Gastroesophageal sphincter (tissue), 4 donors: ENCODE measurements at regions not wholly inside any gene's neighbourhood (a gene's known extent, or its start where the extent isn't known, plus 50 kb on each side); places are given as distances from the start of the nearest gene placed in this dataset.

ENCODE experiments used
- ATAC-seq: fragments of 150-250 bp; one replicate; pipeline ENCODE4 v1.9.1; 2016; ENCODE audit warnings: mild to moderate bottlenecking, moderate library complexity
- H3K27ac ChIP-seq, 4 donors: fragments of 200-600 bp; sonication (generic) in 3 of 4; 1 replicate in 3 of 4; 2 replicates in 1 of 4; pipeline ENCODE4 v1.5.1; 2016 to 2019
- H3K27me3 ChIP-seq: fragments of 200-600 bp; sonication (generic); one replicate; pipeline ENCODE4 v1.5.1; 2019
- H3K36me3 ChIP-seq, 2 donors: fragments of 200-600 bp; sonication (generic); one replicate each; pipeline ENCODE4 v1.5.1; 2019; ENCODE audit warnings: control low read depth in 1 of 2
- H3K4me1 ChIP-seq, 3 donors: fragments of 200-600 bp; sonication (generic); 1 replicate in 2 of 3; 2 replicates in 1 of 3; pipeline ENCODE4 v1.5.1; 2016 to 2019; ENCODE audit warnings: control low read depth in 2 of 3
- H3K4me3 ChIP-seq, 2 donors: fragments of 200-600 bp; sonication (generic); one replicate each; pipeline ENCODE4 v1.5.1; 2019; ENCODE audit warnings: mild to moderate bottlenecking in 1 of 2, moderate library complexity in 1 of 2
- H3K9me3 ChIP-seq, 3 donors: fragments of 200-600 bp; sonication (generic); one replicate each; pipeline ENCODE4 v1.5.1; 2017 to 2019; ENCODE audit warnings: control low read depth in 2 of 3
- EP300 ChIP-seq: sonication (generic); formaldehyde crosslinking; IDR thresholded peaks from one replicate; pipeline ENCODE4 v1.6.1; 2017; ENCODE audit warnings: antibody characterized with exemption, mild to moderate bottlenecking
- POLR2A ChIP-seq, 2 donors: fragments of 450-650 bp; IDR thresholded peaks; one replicate each; pipeline ENCODE4 v1.6.1; 2017; ENCODE audit warnings: antibody characterized with exemption in 2 of 2, mild to moderate bottlenecking in 2 of 2, moderate library complexity in 1 of 2
- POLR2AphosphoS5 ChIP-seq: sonication (generic); formaldehyde crosslinking; IDR thresholded peaks from one replicate; pipeline ENCODE4 v1.6.1; 2017; ENCODE audit warnings: antibody characterized with exemption
- WGBS, 2 donors: methylation state at CpG; one replicate each; pipeline ENCODE4 v1.1.5; 2018; ENCODE audit warnings: low coverage in 1 of 2; 5-methylcytosine and 5-hydroxymethylcytosine counted together
- TF ChIP-seq, protein P1 (sequence below), 4 experiments: fragments of 200-600 bp in 2 of 4; fragments of 450-650 bp in 2 of 4; sonication (generic) in 1 of 4; IDR thresholded peaks; one replicate each; pipeline ENCODE4 v1.5.1; 2017 to 2019; ENCODE audit warnings: antibody characterized with exemption in 4 of 4, mild to moderate bottlenecking in 2 of 4, moderate library complexity in 2 of 4

DNA sequence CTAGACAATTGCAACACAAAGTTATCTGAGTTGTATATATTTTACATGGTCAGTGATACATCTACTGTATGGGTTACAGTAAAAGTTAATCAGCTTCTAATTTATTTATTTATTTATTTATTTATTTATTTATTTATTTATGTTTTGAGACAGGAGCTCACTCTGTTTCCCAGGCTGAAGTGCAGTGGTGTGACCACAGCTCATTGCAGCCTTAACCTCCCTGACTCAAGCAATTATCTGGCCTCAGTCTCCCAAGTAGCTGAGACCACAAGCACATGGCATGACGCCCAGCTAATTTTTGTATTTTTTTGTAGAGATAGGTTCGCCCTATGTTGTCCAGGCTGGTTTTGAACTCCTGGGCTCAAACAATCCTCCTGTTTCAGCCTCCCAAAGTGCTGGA, 241.6 kb downstream of the PTPRC start:
- Histone ChIP-seq H3K9me3 (no peaks in the 10 kb centered on the region), H3K36me3 (no peaks in the 10 kb centered on the region), H3K27me3 (no peaks in the 10 kb centered on the region), H3K4me1 (no peaks in the 10 kb centered on the region), H3K27ac (no peak overlapping the region), H3K4me3 (no peak overlapping the region)
- TF ChIP-seq EP300 (no peak), POLR2A (IDR thresholded peaks at IDR 0.05) (no peak), POLR2AphosphoS5 (no peak)
- TF ChIP-seq, protein P1, sequence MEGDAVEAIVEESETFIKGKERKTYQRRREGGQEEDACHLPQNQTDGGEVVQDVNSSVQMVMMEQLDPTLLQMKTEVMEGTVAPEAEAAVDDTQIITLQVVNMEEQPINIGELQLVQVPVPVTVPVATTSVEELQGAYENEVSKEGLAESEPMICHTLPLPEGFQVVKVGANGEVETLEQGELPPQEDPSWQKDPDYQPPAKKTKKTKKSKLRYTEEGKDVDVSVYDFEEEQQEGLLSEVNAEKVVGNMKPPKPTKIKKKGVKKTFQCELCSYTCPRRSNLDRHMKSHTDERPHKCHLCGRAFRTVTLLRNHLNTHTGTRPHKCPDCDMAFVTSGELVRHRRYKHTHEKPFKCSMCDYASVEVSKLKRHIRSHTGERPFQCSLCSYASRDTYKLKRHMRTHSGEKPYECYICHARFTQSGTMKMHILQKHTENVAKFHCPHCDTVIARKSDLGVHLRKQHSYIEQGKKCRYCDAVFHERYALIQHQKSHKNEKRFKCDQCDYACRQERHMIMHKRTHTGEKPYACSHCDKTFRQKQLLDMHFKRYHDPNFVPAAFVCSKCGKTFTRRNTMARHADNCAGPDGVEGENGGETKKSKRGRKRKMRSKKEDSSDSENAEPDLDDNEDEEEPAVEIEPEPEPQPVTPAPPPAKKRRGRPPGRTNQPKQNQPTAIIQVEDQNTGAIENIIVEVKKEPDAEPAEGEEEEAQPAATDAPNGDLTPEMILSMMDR (IDR thresholded peaks at IDR 0.05), result no peak
- no peak for ATAC-seq
- WGBS, 2 donors, result 100% methylated on average over 2 of the region's 2 CpGs; no CpG with 5 or more reads in 1 of the 2 donors

DNA sequence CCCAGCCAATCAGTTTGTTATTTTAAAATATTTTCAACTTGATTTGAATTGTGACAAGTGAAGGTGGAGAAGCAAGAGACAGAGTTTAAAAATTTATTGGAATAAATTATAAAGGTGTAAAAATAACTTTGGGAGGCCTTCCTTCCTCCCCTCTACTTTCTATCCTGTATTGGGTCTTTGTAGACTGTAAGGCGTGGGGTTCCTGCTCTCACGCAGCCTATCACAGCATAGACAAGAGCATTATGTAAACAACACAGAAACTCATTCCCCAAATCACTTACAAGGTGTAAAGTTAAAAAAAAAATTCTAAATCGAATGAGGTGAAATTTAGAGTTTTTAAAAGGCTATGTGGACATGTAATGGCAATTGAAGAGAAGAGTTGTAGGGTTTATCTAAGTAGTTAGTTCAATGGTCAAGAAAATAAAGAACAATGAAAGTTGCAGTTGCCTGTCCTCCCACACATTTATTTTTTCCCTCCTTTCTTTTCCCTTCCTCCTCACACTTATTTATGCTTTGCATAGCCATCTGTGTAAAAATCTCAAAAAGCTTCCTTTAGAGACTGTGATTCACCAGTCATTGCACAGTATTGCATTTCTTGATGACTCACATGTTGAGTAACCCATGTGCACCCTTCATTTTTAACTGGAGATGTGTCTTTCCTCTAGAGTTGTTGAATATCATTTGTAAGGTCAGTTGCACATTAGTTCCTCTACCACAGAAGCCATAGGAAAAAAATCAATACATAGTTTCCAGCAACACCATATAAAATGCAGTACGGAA, 242.2 kb downstream of the PTPRC start:
- TF ChIP-seq POLR2A (IDR thresholded peaks at IDR 0.05), result no peak
- TF ChIP-seq EP300, result no peak
- TF ChIP-seq, protein P1 (IDR thresholded peaks at IDR 0.05), result no peak
- no peak for TF ChIP-seq POLR2AphosphoS5
- Histone ChIP-seq H3K4me1 (no peaks in the 10 kb centered on the region), H3K4me3 (no peak overlapping the region), H3K27ac (no peak overlapping the region), H3K9me3 (no peaks in the 10 kb centered on the region), H3K36me3 (no peaks in the 10 kb centered on the region), H3K27me3 (no peaks in the 10 kb centered on the region)
- peak; percentile 68 for ATAC-seq
- 95% methylated on average over 3 to 4 of the region's 4 CpGs for WGBS, 2 donors

DNA sequence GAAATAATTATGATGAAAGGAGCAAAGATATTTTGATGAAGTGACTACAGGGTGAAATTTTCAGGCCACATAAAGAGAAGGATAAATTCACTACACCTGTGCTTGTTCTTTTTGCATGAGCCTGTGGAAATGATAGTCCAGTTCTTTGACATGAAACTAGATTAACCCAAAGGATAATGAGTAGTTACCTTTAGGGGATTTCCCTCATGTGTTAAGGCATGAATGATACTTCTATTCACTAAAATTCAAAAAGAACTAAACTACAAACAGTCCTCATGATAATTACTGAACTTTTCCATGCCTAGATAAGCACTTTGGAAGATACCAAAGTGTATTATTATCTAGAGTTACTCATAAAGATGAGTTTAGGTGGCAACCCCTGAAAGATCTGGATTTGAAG, 244.3 kb downstream of the PTPRC start:
- TF ChIP-seq POLR2AphosphoS5 (no peak), EP300 (no peak), POLR2A (IDR thresholded peaks at IDR 0.05) (no peak)
- TF ChIP-seq, protein P1 (IDR thresholded peaks at IDR 0.05), result no peak
- ATAC-seq, result no peak
- Histone ChIP-seq H3K9me3 (no peaks in the 10 kb centered on the region), H3K4me1 (no peaks in the 10 kb centered on the region), H3K4me3 (no peak overlapping the region), H3K36me3 (no peaks in the 10 kb centered on the region), H3K27me3 (no peaks in the 10 kb centered on the region), H3K27ac (no peak overlapping the region)

DNA sequence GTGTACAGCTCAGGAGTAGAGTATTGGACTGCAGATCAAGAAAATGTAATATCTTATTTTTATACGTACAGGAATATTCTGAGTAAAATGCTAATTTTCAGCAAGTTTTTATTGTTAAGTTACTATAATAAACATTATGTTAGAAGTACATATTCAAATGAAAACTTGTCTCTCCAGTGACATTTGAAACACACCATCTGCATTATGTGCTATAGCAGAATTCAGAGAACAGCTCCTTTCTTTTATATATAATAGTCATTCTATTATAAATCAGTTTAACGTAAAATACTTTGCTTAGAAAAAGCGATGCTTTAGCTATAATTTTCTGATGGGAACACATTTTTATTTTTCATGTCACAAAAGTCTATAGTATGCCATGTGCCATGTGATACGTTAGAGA, 249.0 kb downstream of the PTPRC start:
- no peak for ATAC-seq
- no peaks in the 10 kb centered on the region for H3K9me3 ChIP-seq
- H3K4me3 ChIP-seq, result no peak overlapping the region
- 78 to 82% methylated on average over 4 of the region's 4 CpGs for WGBS, 2 donors
- no peak for TF ChIP-seq POLR2A (IDR thresholded peaks at IDR 0.05)
- TF ChIP-seq EP300, result no peak
- TF ChIP-seq, protein P1 (IDR thresholded peaks at IDR 0.05), result no peak
- no peak for TF ChIP-seq POLR2AphosphoS5
- H3K4me1 ChIP-seq, result no peaks in the 10 kb centered on the region
- no peaks in the 10 kb centered on the region for H3K36me3 ChIP-seq
- no peak overlapping the region for H3K27ac ChIP-seq
- no peaks in the 10 kb centered on the region for H3K27me3 ChIP-seq

DNA sequence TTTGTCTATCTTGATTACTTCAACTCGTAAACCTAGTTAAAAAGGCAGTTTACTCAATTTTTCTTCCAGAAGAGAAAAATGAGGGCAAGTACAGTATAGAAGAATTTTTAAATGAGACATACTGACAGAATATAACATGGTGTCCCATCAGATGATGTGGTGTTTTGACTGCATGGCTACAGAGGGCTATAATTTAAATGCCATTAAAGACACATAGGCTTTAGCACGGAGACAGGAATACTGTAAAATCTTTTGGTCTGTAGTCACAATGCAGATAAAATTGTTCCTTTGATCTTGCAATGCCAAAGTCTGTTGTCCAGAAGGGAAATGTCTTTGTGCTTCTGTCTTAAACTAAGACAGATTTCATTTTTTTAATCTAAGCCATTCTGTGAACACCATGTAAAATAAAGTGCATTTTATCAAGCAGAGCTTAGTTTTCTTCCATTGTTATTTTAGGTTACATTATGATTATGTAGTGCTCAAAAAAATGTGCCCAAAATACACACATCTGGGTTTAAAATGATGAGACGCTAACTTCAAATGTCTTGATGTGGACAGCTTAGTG, 249.6 kb downstream of the PTPRC start:
- 76 to 98% methylated on average over 3 of the region's 3 CpGs for WGBS, 2 donors

More for the DNA sequence above, 249.6 kb downstream of the PTPRC start:
- TF ChIP-seq POLR2AphosphoS5 (no peak), POLR2A (IDR thresholded peaks at IDR 0.05) (no peak), EP300 (no peak)
- TF ChIP-seq, protein P1 (IDR thresholded peaks at IDR 0.05), result no peak
- H3K27me3 ChIP-seq, result no peaks in the 10 kb centered on the region
- H3K4me1 ChIP-seq, result no peaks in the 10 kb centered on the region
- no peaks in the 10 kb centered on the region for H3K9me3 ChIP-seq
- H3K36me3 ChIP-seq, result no peaks in the 10 kb centered on the region
- ATAC-seq, result no peak
- no peak overlapping the region for H3K4me3 ChIP-seq
- H3K27ac ChIP-seq, result no peak overlapping the region
